Ovary (tissue), 3 donors: ENCODE measurements at regions not wholly inside any gene's neighbourhood (a gene's known extent, or its start where the extent isn't known, plus 50 kb on each side); places are given as distances from the start of the nearest gene placed in this dataset.
"Not testable (repeated sequence)": the region's sequence is repeated elsewhere in the genome, so short reads cannot be mapped to it uniquely, and the experiment has no call there.

Experiments
- EP300 ChIP-seq: sonication (generic); formaldehyde crosslinking; IDR thresholded peaks from one replicate; pipeline ENCODE4 v1.6.1; 2017; ENCODE audit warnings: antibody characterized with exemption
- POLR2A ChIP-seq: fragments of 450-650 bp; IDR thresholded peaks from one replicate; pipeline ENCODE4 v1.6.1; 2017; ENCODE audit warnings: antibody characterized with exemption, mild to moderate bottlenecking, moderate library complexity
- TF ChIP-seq, protein P1 (sequence below), 3 donors: fragments of 450-650 bp in 2 of 3; fragments of 200-600 bp in 1 of 3; IDR thresholded peaks; one replicate each; pipeline versions ENCODE4 v1.5.1 to v1.8.0; 2016 to 2022; ENCODE audit warnings: antibody characterized with exemption in 3 of 3, mild to moderate bottlenecking in 1 of 3
- donor health status: DM: no; HTN: no; CAD: no.

DNA sequence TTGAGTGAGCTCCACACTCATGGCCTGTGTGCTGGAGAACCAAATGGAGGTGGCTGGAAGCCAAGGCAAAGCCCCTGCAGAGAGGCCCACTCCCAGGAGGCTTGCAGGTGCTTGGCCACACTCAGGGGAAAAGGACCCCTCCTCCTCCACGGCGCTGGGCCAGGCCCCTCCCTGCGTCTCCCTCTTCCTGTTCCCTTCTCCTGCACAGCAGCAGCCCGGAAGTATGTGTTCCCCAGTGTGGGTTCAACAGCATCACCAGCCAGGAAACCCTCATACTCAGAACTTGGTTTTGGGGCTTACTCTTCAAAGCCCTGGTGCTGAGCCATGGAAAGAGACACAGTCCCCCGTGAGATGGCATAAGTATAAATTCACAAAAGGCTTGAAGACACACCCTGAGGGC is 93.4 kb downstream of the ARHGAP11B start:
- TF ChIP-seq, protein P1, sequence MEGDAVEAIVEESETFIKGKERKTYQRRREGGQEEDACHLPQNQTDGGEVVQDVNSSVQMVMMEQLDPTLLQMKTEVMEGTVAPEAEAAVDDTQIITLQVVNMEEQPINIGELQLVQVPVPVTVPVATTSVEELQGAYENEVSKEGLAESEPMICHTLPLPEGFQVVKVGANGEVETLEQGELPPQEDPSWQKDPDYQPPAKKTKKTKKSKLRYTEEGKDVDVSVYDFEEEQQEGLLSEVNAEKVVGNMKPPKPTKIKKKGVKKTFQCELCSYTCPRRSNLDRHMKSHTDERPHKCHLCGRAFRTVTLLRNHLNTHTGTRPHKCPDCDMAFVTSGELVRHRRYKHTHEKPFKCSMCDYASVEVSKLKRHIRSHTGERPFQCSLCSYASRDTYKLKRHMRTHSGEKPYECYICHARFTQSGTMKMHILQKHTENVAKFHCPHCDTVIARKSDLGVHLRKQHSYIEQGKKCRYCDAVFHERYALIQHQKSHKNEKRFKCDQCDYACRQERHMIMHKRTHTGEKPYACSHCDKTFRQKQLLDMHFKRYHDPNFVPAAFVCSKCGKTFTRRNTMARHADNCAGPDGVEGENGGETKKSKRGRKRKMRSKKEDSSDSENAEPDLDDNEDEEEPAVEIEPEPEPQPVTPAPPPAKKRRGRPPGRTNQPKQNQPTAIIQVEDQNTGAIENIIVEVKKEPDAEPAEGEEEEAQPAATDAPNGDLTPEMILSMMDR (IDR thresholded peaks at IDR 0.05) = not testable (repeated sequence)
- TF ChIP-seq POLR2A, EP300: not testable (repeated sequence)
